ENCODE measurements at regions not wholly inside any gene's neighbourhood (a gene's known extent, or its start where the extent isn't known, plus 50 kb on each side); places are given as distances from the start of the nearest gene placed in this dataset.

DNA sequence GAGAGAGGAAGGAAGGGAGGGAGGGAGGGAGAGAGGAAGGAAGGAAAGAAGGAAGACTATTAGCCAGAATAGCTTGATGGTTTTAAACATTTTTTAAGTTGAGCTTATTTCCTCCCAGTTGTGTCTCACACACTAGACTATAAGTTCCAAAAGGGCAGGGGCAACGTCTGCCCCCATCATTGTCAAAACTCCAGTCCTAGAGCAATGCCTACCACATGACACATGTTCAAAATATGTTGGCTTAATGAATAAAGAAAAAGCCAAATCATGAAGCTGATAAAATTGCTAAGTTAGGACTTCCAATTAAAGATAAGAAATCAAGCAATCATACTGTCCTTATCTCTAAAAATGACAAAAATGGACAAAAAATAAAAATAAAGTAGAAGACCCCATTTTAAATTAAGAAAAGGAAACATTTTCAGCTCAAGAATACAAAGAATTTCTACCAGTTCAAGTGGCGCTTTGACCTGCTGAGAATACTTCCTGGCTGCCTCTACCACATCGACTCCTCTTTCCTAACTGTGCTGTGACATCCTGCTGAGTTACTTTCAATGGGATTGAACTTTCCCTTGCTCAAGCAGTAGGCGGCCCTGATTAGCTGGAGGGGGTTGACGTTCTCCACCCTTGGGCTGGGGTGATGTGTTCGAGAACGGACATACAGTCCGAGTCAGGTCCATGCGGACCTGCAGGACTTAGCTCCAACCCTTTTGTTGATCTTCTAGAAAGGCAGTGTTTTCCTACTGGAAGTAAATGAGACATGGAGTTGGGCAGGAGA is 283.9 kb upstream of the FOXQ1 start:
- peak; percentile 16 for DNase-seq (ENCODE audit: low spot score)

DNA sequence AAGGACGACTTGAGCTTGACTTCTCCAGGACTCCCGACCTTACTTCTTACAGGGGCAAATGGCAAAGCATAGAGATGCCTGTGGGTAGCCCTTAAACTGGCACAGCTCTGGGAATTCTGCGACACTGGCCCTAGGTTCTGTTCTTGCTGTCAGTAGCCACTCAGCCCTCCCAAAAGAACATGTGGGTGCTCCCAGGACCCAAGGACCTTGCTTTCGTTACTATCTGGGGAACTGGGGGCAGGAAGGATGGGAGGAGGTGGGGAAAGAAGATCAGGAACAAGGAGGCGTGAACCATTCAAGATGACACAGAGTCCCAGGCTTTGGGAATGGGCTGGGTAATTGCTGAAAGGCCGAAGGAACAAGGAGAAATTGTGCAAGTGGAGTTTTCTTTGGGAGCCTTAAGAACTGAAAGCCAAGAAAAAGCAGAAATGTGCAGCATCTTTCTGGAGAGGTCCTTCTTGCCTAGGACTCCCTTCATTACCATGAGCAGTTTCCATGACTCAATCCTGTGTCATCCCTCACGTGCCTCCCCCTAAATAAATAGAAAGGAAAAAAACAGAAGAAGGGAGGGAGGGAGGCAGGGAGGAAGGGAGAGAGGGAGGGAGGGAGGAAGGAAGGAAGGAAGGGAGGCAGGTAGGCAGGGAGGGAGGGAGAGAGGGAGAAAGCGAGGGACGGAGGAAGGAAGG is 284.6 kb upstream of the FOXQ1 start:
- peak; percentile 85 for DNase-seq (ENCODE audit: low spot score)

DNA sequence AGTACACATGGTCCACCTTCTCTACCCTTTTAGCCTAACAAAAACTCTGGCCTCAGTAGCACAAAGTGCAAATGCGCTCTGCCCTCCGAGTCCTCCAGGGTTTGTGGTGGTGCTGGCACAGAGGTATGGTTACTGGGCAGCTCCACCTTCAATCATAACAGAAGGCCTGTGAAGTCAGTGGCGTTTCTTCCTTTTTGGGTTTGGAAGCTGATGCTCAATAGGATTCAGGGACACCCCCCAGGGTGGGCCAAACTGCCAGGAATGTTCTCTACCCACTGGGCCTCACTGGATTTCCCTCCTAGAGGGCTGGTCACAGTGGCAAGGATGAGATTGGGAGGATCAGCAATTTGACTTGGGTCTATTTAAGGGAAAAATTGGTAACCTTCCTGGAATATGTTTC is 286.1 kb upstream of the FOXQ1 start:
- no peak for DNase-seq (ENCODE audit: low spot score)

DNA sequence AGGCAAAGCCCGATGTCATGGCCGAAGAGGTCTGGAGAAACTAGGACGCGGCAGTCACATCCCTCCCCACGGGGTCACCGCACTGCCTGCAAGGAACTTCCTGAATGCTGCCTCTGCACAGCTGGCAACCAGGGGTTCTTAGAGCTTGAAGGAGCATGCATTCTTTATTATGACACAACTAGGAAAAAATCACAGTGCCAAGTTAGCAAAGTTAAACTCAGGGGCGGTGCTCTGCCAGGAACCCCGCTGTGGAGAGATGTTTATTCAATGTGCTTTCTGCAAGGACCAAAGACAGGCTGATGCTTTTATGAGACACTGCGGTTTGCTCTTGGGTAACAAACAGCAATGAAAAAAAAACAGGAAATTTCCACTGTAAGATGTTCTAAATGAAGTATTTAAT is 287.3 kb upstream of the FOXQ1 start:
- DNase-seq (ENCODE audit: low spot score): no peak

DNA sequence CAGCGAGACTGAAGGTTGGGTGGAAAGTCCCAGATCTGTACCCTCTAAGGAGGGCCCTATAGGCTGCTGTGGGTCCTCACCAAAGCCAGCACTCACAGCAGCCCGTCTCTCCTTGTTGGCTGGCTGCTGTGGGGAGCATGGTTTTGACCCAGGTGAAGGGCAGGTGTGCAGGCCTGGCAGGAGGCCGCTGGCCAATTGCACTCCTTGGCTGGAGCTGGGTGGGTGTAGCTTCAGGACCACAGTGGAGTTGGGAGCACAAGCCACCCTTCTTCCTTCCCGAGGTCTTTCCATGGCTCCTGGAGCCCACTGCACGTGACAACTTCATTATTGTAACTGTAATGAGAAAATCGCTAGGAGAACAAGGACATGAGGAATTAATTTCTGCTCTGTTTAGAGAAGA is 287.7 kb upstream of the FOXQ1 start:
- DNase-seq (ENCODE audit: low spot score): no peak

DNA sequence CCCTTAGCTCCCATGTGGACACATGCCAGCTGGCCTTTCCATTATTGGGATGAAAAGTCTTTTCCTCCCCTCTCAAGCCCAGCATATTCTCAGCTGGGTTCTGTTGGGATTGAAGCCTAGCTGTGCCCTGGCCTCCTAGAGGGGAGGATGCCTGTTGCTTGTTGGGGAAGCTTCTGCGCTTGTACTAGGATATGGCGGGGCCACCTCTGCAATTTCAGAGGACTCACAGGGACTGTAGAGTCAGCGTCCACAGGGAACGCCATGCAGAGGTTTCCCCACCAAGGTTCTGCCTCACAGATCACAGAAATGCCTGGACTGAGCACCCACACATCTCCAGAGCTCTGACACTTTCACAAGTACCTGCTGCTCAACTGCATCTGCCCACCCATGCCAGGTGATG is 288.7 kb upstream of the FOXQ1 start:
- no peak for DNase-seq (ENCODE audit: low spot score)

DNA sequence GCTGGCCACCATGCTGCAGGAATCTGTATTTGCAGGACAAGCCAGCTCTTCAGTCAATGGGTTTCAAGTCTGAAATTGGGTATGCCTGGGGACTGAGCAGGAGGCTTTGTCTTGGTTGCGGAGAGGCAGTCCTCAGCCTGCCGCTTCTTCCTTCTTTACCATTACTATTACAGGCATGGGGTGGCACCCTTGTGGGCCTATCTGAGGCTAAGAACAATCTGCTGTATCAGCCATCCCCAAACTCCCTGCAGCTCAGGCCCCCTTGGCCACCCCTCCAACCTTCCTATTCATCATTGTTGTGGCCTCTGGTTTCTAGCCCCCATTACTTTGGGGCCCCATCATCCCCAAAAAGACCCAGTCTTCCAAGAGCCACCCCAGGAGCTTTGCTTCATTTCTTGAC is 289.2 kb upstream of the FOXQ1 start:
- DNase-seq (ENCODE audit: low spot score): no peak

DNA sequence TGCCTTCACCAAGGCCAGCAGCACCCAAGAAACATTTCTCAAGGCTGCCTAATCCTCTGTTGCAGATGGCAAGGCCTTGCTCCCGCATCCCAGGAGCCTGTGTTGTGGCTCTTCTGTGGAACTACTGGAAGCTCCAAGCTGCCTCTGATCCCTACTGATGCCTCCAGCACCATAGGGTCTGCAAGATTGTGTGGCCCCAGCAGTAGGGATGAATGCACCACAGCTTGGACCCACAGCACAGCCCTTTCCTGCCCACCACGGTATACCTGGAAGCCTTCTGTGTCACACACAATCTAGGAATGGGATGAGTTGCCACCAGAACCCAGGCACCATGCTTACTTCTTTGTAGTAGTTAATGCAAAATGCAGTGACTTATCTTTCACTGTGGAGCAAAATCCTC is 291.1 kb upstream of the FOXQ1 start:
- DNase-seq (ENCODE audit: low spot score): no peak

DNA sequence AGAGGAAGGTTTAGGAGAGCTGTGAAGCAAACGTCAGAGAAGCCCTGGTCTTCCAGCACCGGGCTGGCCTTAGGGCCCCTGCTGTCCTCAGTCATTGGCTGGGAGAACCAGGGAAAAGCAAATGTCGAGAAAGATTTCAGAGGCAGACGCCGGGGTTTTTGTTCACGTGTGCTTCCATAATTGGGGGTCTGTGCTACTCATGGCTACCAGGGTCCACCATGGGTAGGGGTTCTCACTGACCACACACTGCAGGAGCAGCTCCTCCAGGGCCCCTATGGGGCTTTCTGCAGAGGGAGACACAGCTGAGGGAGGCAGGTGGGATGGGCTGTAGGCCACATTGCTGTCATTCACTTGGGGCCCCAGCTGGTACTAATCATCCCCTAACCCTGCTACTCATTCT is 291.8 kb upstream of the FOXQ1 start:
- DNase-seq (ENCODE audit: low spot score): no peak

DNA sequence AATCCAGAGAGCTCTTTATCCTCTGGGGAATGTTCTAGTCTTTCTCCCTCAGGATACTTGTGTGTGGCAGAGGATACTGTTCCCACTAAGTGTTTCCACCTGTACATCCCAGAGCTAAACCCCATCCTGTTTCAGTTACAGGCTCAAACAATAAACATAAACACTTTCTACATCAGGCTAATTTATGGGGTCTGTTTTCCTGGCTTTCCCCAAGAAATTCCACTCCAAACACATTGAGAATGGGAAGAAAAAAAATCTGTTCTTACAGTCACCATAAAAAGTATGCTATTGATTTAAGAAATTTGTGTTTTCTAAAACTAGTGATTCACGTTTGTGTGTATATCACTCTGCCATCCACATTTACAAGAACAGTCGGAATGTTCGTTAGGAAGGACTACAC is 293.9 kb upstream of the FOXQ1 start:
- DNase-seq (ENCODE audit: low spot score): no peak

DNA sequence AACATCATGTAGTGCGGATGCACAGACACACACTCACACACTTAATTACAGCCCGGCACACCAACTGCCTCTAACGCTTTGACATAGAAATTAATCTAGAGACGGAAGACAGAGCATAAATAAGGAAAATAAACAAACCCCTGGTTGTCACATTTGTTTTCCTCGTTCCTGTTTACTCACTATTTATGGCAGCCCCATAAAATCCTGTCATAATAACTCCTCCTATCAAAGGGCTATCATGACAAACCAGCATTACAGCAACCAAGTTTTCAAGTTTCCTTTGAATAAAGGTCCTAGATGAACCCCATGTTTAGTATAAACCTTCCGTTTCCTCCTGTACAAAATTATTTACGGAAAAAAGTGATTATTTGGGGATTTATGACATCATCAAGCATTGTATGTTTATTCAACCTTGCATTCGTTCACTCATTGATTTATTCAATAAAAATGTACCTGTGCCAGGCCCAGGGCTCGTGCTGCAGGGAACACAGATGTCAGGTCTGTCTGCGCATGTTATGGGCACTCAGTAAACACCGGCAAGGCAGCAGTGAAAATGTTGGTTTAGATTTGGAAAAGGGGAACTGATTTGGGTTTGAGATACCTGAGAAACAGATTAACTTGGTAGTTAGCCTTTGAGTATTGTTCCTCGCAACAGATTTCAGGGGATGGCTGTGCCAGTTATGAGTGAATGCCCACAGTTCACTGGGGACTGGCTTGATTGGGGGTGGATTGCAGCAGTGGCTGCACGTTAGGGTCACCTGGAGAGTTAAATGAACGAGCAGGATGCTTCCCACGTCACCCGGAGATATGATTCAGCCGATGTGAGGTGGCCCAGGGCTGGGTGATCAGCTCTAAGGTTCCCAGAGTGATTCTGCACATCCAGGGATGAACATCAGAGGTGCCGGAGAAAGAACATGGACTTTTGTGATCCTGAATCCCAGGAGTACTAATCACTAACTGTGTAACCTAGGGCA is 295.3 kb upstream of the FOXQ1 start:
- no peak for DNase-seq (ENCODE audit: low spot score)

DNA sequence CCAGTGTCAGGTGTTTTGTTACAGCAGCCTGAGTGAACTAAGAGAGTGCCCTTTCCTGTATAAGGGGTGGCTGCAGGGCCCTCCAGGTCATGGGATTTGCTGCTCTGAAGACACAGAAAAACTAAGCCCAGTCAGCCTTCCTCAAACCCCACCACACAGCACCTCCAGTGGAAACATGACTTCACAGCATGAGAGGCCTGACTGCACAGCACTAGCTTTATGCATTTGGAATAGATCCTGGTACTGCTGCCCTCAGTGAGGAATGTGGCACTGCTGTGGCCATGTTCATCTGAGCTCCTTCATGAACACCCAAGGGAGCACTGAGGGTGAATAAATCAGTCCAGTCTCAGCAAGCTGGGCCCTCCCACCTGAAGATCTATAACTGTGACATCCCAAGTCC is 296.1 kb upstream of the FOXQ1 start:
- no peak for DNase-seq (ENCODE audit: low spot score)

DNA sequence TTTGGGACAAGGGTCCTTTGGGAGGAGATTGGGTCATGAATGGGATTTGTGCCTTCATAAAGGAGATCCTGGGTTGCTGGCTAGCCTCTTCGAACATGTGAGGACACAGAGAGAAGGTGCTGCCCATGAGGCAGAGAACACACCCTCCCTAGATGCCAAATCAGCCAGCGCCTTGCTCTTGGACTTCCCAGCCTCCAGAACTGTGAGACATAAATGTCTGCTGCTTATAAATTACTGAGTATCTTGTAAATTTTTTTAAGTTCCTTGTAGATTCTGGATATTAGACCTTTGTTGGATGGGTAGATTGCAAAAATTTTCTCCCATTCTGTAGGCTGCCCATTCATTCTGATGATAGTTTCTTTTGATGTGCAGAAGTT is 297.5 kb upstream of the FOXQ1 start:
- no peak for DNase-seq (ENCODE audit: low spot score)

DNA sequence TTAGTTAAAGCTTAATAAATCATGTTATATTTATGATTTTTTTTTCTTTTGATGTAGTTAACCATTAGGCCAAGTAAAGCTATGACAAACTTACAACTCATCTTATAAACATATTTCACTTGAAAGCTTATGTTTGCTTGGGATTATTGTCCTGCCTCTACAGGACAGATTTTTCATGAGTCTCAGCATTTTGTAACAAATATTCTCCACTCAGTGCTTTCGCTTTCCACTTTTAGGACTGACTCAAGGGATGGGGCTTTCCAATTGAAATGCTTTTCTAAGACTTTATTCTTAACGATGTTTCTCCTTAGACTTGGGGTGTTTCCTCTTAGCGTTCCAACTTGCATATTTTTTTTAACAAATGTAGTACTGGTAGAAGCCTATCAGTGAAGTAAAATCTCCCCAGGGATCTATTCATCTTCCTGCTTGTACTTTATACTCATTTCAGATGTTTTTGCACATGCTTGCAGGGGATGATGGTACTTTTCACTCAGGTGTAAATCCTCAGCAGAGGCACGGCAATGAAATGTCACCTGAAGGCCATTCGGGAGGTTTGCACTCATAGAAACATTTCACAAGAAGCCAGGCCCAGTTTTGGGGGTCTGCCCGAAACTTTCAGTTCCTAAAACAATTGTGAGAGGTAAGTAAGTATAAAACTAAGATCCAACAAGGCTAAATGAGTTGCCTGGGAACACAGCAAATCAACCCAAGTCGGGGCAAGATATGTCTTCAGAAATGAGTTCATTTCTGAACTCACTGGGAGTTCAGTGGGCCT is 298.1 kb upstream of the FOXQ1 start:
- DNase-seq (ENCODE audit: low spot score): no peak

DNA sequence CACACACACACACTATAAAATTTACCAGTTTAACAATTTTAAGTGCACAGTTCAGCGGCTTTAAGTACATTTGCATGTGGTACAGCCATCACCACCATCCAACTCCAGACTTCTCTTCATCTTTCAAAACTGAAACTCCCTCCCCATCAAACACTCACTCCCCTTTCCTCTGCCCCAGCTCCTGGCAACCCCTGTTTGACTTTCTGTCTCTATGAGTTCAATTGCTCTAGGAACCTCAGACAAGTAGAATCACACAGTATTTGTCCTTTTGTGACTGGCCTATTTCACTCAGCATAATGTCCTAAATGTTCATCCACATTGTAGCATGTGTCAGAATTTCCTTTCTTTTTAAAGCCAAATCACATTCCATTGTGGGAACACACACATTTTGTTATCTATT is 302.8 kb upstream of the FOXQ1 start:
- no peak for DNase-seq (ENCODE audit: low spot score)

DNA sequence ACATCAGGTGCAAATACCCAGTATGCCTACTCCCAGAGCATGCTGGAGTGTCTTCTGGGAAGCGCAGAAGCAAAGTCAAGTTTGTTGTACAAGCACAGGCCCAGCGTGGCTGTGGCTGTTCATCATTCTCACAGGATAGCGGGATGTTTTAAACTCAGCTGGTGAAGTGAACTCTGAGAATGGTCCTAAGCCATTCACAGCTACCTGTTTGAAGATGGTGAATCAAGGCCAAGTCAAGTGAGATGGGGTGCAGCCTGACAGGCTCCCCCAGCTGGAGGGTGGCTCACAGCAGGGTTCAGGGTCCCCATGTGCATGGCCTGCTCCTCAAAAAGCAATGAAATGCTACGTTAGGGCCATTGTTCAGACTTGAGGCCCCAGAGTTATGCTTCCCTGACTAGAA is 304.7 kb upstream of the FOXQ1 start:
- no peak for DNase-seq (ENCODE audit: low spot score)

DNA sequence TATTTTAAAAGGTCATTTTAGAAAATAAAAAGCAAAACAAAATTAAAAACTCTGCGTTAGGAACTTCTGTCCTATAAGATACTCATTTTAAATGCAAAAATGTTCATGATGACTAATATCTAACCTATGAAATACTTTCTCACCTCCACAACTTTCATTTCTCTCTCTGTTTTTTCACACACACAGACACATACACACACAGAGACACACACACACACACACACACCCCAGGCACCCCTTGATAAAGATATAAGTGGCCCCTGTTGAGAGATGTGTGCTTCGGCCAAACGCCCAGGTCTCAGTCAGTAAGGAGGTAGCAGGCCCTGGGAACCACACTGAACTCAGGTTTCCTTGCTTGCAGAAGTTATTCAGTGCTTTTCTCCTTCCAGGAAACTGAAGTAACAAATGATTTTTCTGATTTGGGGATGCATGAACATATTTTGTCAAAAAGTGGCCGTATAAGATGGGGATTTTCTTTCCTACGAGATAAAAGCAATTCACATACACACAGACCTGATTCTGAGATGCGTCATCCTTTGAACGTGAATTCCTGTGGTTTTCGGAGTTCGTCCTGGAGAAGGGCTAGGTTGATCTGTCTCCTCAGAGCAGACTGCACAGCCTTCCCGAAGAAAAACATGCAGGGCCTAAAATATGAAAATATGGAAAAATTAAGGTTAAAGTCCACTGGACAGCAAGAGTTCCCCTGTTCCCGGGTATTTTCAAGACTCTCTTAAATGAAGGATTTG is 306.8 kb upstream of the FOXQ1 start:
- DNase-seq (ENCODE audit: low spot score): no peak

DNA sequence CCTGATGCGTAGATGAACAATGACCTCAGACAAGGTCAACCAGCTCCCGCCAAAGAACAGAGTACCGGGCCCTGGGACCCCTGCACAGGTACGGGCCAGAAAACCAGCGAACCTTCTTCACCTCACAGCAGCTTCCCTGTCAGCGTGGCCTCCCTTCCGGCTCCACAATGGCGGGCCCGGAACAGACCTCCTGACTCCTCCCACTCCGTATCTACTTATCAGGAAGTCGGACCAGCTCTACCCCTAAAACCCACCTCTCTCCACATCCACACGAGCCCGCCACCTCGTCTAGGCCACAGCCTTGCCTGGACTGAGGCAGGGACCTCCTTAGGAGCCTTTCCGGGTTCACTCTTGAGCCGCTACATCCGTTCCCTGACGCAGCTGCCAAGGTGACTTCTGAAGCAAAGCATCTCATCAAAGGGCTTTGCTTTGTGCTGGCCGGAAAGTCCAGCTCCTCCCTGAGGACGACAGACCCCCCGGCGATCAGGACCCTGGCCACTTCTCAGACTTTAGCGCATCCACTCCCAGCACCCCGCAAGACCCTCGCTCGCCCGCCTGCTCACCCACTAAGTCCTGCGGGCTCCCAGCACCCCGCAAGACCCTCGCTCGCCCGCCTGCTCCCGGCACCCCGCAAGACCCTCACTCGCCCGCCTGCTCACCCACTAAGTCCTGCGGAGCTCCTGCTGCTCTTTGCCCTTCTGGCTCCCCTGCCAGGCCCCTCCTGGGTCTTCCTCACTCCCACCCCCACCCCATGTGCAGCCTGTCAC is 308.3 kb upstream of the FOXQ1 start:
- DNase-seq (ENCODE audit: low spot score): no peak

DNA sequence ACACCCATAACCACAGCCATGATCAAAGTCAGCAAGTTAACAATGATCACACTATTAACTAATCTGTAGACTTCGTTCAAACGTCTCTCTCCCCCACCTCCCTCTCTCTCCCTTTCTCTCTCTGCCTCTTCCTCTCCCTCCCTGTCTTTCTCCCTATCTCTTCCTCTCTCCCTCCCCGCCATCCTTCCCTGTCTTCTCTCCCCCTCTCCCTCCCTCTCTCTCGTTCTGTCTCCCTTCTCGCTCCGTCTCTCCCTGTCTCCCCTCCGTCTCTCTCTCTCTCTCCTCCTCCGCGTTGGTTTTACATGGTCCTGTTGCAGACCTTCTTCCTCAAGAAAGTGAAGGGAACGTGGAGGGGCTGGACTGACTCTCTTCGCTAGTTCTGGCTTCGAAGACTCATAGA is 308.9 kb upstream of the FOXQ1 start:
- DNase-seq (ENCODE audit: low spot score): no peak

DNA sequence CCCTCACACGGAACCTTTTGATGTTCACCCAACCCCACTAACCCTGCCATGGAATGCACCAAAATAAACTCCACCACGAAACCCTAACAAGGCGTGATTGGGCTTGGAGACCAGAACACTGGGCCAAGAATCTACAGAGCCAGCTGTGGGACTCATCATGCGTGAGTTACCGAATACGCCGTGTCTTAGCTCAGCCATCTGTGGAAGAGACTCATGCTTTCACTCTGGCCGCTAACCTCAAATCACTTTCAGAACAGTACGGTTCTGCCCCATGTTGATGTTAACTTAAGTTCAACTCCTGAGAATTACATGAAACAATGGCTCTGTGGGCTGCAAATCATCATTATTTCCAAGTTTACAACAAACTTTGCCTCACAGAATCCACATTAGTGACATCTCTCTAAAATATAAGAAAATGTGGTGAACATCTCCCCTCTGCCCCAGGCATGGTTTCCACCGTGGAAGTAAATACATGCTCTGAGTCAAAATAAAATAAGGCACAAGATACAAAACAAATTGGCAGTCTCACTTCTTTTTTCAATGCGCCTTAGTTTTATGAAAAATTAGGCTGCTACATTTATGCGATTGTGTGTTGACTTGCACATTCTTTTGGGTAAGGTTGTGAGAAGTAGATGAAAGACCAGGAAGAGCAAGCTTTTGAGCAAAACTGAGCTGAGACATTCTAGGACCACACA is 308.9 kb upstream of the EXOC2 start:
- no peak for DNase-seq (ENCODE audit: low spot score)

Measured in COLO829 (cell line).